ENCODE measurements at regions not wholly inside any gene's neighbourhood (a gene's known extent, or its start where the extent isn't known, plus 50 kb on each side); places are given as distances from the start of the nearest gene placed in this dataset.

DNA sequence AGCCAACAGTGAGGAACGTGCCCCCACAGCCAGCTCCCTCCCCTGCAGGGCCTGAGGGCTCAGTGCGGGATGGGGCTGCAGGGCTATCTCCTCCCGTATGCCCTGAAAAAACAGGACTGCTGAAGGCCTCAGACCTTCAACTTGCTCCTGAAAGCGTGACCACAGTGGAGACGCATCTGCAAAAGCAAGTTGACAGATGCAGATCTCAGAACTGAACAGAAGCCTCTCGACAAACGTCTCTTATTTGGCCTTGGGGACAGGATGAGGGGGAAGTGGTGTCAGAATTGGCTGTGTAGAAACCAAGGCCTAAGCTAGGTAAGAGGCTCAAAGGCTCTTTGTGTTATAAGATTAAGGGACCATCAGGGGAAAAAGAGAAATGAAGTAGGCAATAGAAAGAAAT lies 120.7 kb upstream of the SLC22A23 start:
- H3K27me3 ChIP-seq (ENCODE audit: insufficient read depth), result no peaks in the 10 kb centered on the region
- peak; percentile 37 for ATAC-seq
- no peak overlapping the region for H3K4me3 ChIP-seq
- H3K4me2 ChIP-seq, result no peak overlapping the region
- no peaks in the 10 kb centered on the region for H3K36me3 Mint-ChIP-seq (ENCODE audit: low read depth)
- TF ChIP-seq ZNF114 (CRISPR knock-in tag; IDR thresholded peaks at IDR 0.05), result no peak
- TF ChIP-seq, protein P1, sequence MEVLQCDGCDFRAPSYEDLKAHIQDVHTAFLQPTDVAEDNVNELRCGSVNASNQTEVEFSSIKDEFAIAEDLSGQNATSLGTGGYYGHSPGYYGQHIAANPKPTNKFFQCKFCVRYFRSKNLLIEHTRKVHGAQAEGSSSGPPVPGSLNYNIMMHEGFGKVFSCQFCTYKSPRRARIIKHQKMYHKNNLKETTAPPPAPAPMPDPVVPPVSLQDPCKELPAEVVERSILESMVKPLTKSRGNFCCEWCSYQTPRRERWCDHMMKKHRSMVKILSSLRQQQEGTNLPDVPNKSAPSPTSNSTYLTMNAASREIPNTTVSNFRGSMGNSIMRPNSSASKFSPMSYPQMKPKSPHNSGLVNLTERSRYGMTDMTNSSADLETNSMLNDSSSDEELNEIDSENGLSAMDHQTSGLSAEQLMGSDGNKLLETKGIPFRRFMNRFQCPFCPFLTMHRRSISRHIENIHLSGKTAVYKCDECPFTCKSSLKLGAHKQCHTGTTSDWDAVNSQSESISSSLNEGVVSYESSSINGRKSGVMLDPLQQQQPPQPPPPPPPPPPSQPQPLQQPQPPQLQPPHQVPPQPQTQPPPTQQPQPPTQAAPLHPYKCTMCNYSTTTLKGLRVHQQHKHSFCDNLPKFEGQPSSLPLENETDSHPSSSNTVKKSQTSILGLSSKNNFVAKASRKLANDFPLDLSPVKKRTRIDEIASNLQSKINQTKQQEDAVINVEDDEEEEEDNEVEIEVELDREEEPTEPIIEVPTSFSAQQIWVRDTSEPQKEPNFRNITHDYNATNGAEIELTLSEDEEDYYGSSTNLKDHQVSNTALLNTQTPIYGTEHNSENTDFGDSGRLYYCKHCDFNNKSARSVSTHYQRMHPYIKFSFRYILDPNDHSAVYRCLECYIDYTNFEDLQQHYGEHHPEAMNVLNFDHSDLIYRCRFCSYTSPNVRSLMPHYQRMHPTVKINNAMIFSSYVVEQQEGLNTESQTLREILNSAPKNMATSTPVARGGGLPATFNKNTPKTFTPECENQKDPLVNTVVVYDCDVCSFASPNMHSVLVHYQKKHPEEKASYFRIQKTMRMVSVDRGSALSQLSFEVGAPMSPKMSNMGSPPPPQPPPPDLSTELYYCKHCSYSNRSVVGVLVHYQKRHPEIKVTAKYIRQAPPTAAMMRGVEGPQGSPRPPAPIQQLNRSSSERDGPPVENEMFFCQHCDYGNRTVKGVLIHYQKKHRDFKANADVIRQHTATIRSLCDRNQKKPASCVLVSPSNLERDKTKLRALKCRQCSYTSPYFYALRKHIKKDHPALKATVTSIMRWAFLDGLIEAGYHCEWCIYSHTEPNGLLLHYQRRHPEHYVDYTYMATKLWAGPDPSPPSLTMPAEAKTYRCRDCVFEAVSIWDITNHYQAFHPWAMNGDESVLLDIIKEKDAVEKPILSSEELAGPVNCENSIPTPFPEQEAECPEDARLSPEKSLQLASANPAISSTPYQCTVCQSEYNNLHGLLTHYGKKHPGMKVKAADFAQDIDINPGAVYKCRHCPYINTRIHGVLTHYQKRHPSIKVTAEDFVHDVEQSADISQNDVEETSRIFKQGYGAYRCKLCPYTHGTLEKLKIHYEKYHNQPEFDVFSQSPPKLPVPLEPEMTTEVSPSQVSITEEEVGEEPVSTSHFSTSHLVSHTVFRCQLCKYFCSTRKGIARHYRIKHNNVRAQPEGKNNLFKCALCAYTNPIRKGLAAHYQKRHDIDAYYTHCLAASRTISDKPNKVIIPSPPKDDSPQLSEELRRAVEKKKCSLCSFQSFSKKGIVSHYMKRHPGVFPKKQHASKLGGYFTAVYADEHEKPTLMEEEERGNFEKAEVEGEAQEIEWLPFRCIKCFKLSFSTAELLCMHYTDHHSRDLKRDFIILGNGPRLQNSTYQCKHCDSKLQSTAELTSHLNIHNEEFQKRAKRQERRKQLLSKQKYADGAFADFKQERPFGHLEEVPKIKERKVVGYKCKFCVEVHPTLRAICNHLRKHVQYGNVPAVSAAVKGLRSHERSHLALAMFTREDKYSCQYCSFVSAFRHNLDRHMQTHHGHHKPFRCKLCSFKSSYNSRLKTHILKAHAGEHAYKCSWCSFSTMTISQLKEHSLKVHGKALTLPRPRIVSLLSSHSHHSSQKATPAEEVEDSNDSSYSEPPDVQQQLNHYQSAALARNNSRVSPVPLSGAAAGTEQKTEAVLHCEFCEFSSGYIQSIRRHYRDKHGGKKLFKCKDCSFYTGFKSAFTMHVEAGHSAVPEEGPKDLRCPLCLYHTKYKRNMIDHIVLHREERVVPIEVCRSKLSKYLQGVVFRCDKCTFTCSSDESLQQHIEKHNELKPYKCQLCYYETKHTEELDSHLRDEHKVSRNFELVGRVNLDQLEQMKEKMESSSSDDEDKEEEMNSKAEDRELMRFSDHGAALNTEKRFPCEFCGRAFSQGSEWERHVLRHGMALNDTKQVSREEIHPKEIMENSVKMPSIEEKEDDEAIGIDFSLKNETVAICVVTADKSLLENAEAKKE (CRISPR knock-in tag; IDR thresholded peaks at IDR 0.05), result no peak
- TF ChIP-seq ETS1 (IDR thresholded peaks at IDR 0.05), result no peak
- TF ChIP-seq REST (IDR thresholded peaks at IDR 0.05; ENCODE audit: unreplicated experiment), result no peak
- TF ChIP-seq CREB1 (CRISPR knock-in tag; IDR thresholded peaks at IDR 0.05; ENCODE audit: low read depth), result no peak
- no peak for TF ChIP-seq CTCF (conservative IDR thresholded peaks at IDR 0.05; ENCODE audit: low read depth in 2 of 2)
- no peak for TF ChIP-seq ZNF331 (CRISPR knock-in tag; IDR thresholded peaks at IDR 0.05; ENCODE audit: low read depth)
- H3K27ac ChIP-seq (ENCODE audit: low read depth), result no peak overlapping the region
- H3K9me3 Mint-ChIP-seq, result no peaks in the 10 kb centered on the region
- no peaks in the 10 kb centered on the region for H3F3A ChIP-seq (replicated peaks; ENCODE audit: low read depth)
- peaks cover 8% of the 10 kb centered on the region for H3K27me3 Mint-ChIP-seq (ENCODE audit: insufficient read depth, low read depth, poor library complexity)
- no peak overlapping the region for H3K4me3 Mint-ChIP-seq
- H3K36me3 ChIP-seq (ENCODE audit: insufficient read depth), result no peaks in the 10 kb centered on the region
- peaks cover 8% of the 10 kb centered on the region; the same call in 1 of the 2 replicates for H3K4me1 ChIP-seq (ENCODE audit: insufficient read depth)
- H3K27ac Mint-ChIP-seq, result no peak overlapping the region
- no peaks in the 10 kb centered on the region for H3K9me2 ChIP-seq (ENCODE audit: insufficient read depth)
- H4K20me1 ChIP-seq (replicated peaks; ENCODE audit: insufficient read depth), result no peaks in the 10 kb centered on the region
- H3K4me1 Mint-ChIP-seq, result peaks cover 25% of the 10 kb centered on the region
- peak overlapping the region; percentile 28; the same call in 1 of the 2 replicates for H2AFZ ChIP-seq
- no peak for DNase-seq (ENCODE audit: low spot score)
- H3K79me2 ChIP-seq (replicated peaks; ENCODE audit: insufficient read depth), result no peaks in the 10 kb centered on the region
